ENCODE measurements at regions not wholly inside any gene's neighbourhood (a gene's known extent, or its start where the extent isn't known, plus 50 kb on each side); places are given as distances from the start of the nearest gene placed in this dataset.

- DNase-seq (ENCODE audit: low spot score) = no peak
Observed at GRCh38 chr11:19366992-19367709, 126.4 kb upstream of the E2F8 start.

GRCh38 chr11:19365743-19366410 is 125.1 kb upstream of the E2F8 start:
- no peak for DNase-seq (ENCODE audit: low spot score)

GRCh38 chr11:19359221-19360000 is 118.7 kb upstream of the E2F8 start:
- DNase-seq (ENCODE audit: low spot score) = no peak

GRCh38 chr11:19357943-19358342 is 117.2 kb upstream of the E2F8 start:
- DNase-seq (ENCODE audit: low spot score) = no peak

- no peak for DNase-seq (ENCODE audit: low spot score)
Observed at GRCh38 chr11:19355601-19356000, 114.9 kb upstream of the E2F8 start.

- no peak for DNase-seq (ENCODE audit: low spot score)
Observed at GRCh38 chr11:19353287-19353850, 112.6 kb upstream of the E2F8 start.

- no peak for DNase-seq (ENCODE audit: low spot score)
Observed at GRCh38 chr11:19352771-19353160, 112.0 kb upstream of the E2F8 start.

GRCh38 chr11:19352072-19352770 is 111.5 kb upstream of the E2F8 start:
- DNase-seq (ENCODE audit: low spot score) = no peak

- no peak for DNase-seq (ENCODE audit: low spot score)
Observed at GRCh38 chr11:19351426-19351825, 110.7 kb upstream of the E2F8 start.

- DNase-seq (ENCODE audit: low spot score) = no peak
Observed at GRCh38 chr11:19350160-19350559, 109.4 kb upstream of the E2F8 start.

GRCh38 chr11:19349340-19350025 is 108.7 kb upstream of the E2F8 start:
- DNase-seq (ENCODE audit: low spot score) = no peak

GRCh38 chr11:19347911-19348310 is 107.2 kb upstream of the E2F8 start:
- DNase-seq (ENCODE audit: low spot score) = no peak

- DNase-seq (ENCODE audit: low spot score) = no peak
Observed at GRCh38 chr11:19345848-19346681, 105.3 kb upstream of the E2F8 start.

GRCh38 chr11:19345519-19345847 is 104.7 kb upstream of the E2F8 start:
- no peak for DNase-seq (ENCODE audit: low spot score)

GRCh38 chr11:19344661-19345518 is 104.1 kb upstream of the E2F8 start:
- DNase-seq (ENCODE audit: low spot score) = no peak

- DNase-seq (ENCODE audit: low spot score) = no peak
Observed at GRCh38 chr11:19342036-19342435, 101.3 kb upstream of the E2F8 start.

- DNase-seq (ENCODE audit: low spot score) = no peak
Observed at GRCh38 chr11:19338375-19338774, 97.6 kb upstream of the E2F8 start.

- DNase-seq (ENCODE audit: low spot score) = no peak
Observed at GRCh38 chr11:19337779-19338178, 97.0 kb upstream of the E2F8 start.

- DNase-seq (ENCODE audit: low spot score) = no peak
Observed at GRCh38 chr11:19336331-19336730, 95.6 kb upstream of the E2F8 start.

- DNase-seq (ENCODE audit: low spot score) = no peak
Observed at GRCh38 chr11:19332476-19332875, 91.7 kb upstream of the E2F8 start.

Data from hematopoietic multipotent progenitor cell treated with erythropoietin and hydrocortisone succinate and interleukin-3 and kit ligand, for 15 days (in vitro differentiated cells).